ENCODE measurements at regions not wholly inside any gene's neighbourhood (a gene's known extent, or its start where the extent isn't known, plus 50 kb on each side); places are given as distances from the start of the nearest gene placed in this dataset.

DNA sequence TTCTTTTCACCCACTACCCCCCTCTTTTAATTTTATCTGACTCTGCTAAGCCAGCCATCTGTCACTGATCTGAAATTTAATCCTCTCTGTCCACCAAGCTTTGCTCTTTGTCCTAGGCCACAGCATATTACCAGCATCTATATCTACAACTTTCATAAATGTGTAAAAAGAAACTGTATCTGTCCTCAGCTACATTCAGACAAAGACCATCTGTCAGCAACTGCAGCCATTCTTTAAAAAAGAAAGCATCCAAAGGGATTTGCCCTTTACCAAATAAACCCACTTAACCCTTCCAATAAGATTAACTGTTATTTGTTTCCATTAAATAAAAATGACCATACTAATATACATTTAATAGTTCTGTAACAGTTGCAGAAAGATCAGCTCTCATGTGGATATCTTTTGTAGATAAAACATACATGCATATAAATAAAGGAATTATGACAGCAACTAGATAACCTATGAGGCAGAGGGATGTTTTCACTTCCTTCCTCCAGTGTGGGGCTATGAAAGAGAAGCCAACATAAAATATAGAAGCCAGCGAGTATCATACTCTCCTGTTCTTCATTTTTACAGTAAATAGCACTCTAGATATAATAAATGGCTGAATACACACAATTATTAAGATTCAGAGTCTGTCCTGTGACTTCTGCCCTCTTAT is 602.5 kb upstream of the SALL1 start:
- Mint-ChIP-seq H3K27me3 (peaks cover 42% of the 10 kb centered on the region), H3K36me3 (no peaks in the 10 kb centered on the region), H3K4me1 (ENCODE audit: unreplicated experiment) (peaks cover 11% of the 10 kb centered on the region), H3K4me3 (no peak overlapping the region), H3K9me3 (no peaks in the 10 kb centered on the region), H3K27ac (no peak overlapping the region)
- no peak for TF ChIP-seq CTCF (conservative IDR thresholded peaks at IDR 0.05)
- no peak for DNase-seq (ENCODE audit: extremely low spot score, unreplicated experiment)

- Mint-ChIP-seq H3K27me3 (peaks cover 43% of the 10 kb centered on the region), H3K9me3 (no peaks in the 10 kb centered on the region), H3K27ac (no peak overlapping the region), H3K36me3 (no peaks in the 10 kb centered on the region), H3K4me3 (no peak overlapping the region), H3K4me1 (ENCODE audit: unreplicated experiment) (peaks cover 15% of the 10 kb centered on the region)
- DNase-seq (ENCODE audit: extremely low spot score, unreplicated experiment): no peak
- no peak for TF ChIP-seq CTCF (conservative IDR thresholded peaks at IDR 0.05)
These were observed 601.4 kb upstream of the SALL1 start for GRCh38 chr16:51752438-51752995.

GRCh38 chr16:51747329-51747728 is 596.3 kb upstream of the SALL1 start:
- no peak for DNase-seq (ENCODE audit: extremely low spot score, unreplicated experiment)
- no peak for TF ChIP-seq CTCF (conservative IDR thresholded peaks at IDR 0.05)
- peaks cover 9% of the 10 kb centered on the region for H3K27me3 Mint-ChIP-seq

DNA sequence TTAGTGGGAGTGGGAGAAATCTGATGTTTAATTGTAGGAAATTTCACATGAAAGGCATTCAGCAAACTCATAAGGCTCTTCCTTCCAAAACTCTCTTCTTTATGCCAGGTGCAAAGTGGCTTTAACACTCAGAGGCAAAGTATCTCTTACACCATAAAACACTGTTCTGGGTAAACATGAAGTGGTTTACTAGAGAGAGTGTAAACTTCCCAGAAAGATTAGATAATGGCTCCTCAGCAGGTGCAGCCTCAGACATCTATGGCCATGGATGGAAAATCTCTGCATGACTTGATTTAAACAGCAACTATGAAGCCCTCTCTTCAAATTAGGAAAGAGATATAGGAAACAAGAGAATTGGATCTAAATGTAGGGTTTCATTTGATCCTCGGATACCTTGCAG is 583.1 kb upstream of the SALL1 start:
- H3K36me3 Mint-ChIP-seq: no peaks in the 10 kb centered on the region
- H3K9me3 Mint-ChIP-seq: no peaks in the 10 kb centered on the region
- peaks cover 11% of the 10 kb centered on the region for H3K27me3 Mint-ChIP-seq
- H3K4me3 Mint-ChIP-seq: no peak overlapping the region
- H3K4me1 Mint-ChIP-seq (ENCODE audit: unreplicated experiment): peaks cover 12% of the 10 kb centered on the region
- no peak for DNase-seq (ENCODE audit: extremely low spot score, unreplicated experiment)
- H3K27ac Mint-ChIP-seq: no peak overlapping the region
- TF ChIP-seq CTCF (conservative IDR thresholded peaks at IDR 0.05): no peak

More at GRCh38 chr16:51747329-51747728, 596.3 kb upstream of the SALL1 start:
- Mint-ChIP-seq H3K9me3 (no peaks in the 10 kb centered on the region), H3K4me3 (no peak overlapping the region), H3K36me3 (no peaks in the 10 kb centered on the region), H3K27ac (no peak overlapping the region), H3K4me1 (ENCODE audit: unreplicated experiment) (peaks cover 4% of the 10 kb centered on the region)

GRCh38 chr16:51733181-51733580 is 582.1 kb upstream of the SALL1 start:
- Mint-ChIP-seq H3K4me3 (no peak overlapping the region), H3K4me1 (ENCODE audit: unreplicated experiment) (peaks cover 12% of the 10 kb centered on the region), H3K36me3 (no peaks in the 10 kb centered on the region), H3K27ac (no peak overlapping the region), H3K27me3 (peaks cover 11% of the 10 kb centered on the region), H3K9me3 (no peaks in the 10 kb centered on the region)
- no peak for DNase-seq (ENCODE audit: extremely low spot score, unreplicated experiment)
- TF ChIP-seq CTCF (conservative IDR thresholded peaks at IDR 0.05): no peak
